Mesodermal cell (in vitro differentiated cells): ENCODE measurements at regions not wholly inside any gene's neighbourhood (a gene's known extent, or its start where the extent isn't known, plus 50 kb on each side); places are given as distances from the start of the nearest gene placed in this dataset.

Source experiments
- H3K27ac ChIP-seq: 2 replicates; pipeline ENCODE4 v1.7.0; 2013; ENCODE audit warnings: mild to moderate bottlenecking, low read depth, low read length, moderate library complexity; ENCODE audit not compliant: severe bottlenecking
- H3K36me3 ChIP-seq: 2 replicates; pipeline ENCODE4 v1.7.1; 2013; ENCODE audit warnings: mild to moderate bottlenecking, low read length, moderate library complexity; ENCODE audit not compliant: control insufficient read depth, insufficient read depth
- H3K4me1 ChIP-seq: one replicate; pipeline ENCODE4 v1.7.1; 2013; ENCODE audit warnings: mild to moderate bottlenecking, low read length; ENCODE audit not compliant: insufficient read depth, control insufficient read depth, poor library complexity, severe bottlenecking
- H3K4me3 ChIP-seq: 2 replicates; pipeline ENCODE4 v1.7.0; 2013; ENCODE audit warnings: low read length, control low read depth, mild to moderate bottlenecking; ENCODE audit not compliant: insufficient read depth, poor library complexity, severe bottlenecking; ENCODE audit errors: extremely low read depth
- H3K9me3 ChIP-seq: 2 replicates; pipeline ENCODE4 v1.7.1; 2013; ENCODE audit warnings: mild to moderate bottlenecking, low read length, moderate library complexity; ENCODE audit not compliant: control insufficient read depth
- whole genome bisulfite sequencing, 2 experiments: methylation state at CpG; one replicate each; pipeline ENCODE4 v1.1.5; 2013; ENCODE audit warnings: missing lambda C conversion rate in 2 of 2; ENCODE audit not compliant: insufficient coverage in 2 of 2; 5-methylcytosine and 5-hydroxymethylcytosine counted together

GRCh38 chr2:236735825-236736238 lies 166.2 kb downstream of the ACKR3 start:
- H3K9me3 ChIP-seq = no peaks in the 10 kb centered on the region
- H3K36me3 ChIP-seq = no peaks in the 10 kb centered on the region
- no peak overlapping the region for H3K27ac ChIP-seq
- 86 to 89% methylated on average over 5 of the region's 6 CpGs for WGBS, 2 experiments
- no peak overlapping the region for H3K4me3 ChIP-seq
- H3K4me1 ChIP-seq = no peaks in the 10 kb centered on the region

GRCh38 chr2:236738030-236738429 lies 168.4 kb downstream of the ACKR3 start:
- Histone ChIP-seq H3K4me3 (no peak overlapping the region), H3K36me3 (no peaks in the 10 kb centered on the region), H3K9me3 (no peaks in the 10 kb centered on the region), H3K4me1 (no peaks in the 10 kb centered on the region), H3K27ac (no peak overlapping the region)
- WGBS, 2 experiments = 83 to 84% methylated on average over 1 to 2 of the region's 4 CpGs

GRCh38 chr2:236738896-236739295 lies 169.3 kb downstream of the ACKR3 start:
- no peaks in the 10 kb centered on the region for H3K9me3 ChIP-seq
- H3K4me1 ChIP-seq = no peaks in the 10 kb centered on the region
- WGBS, 2 experiments = 79 to 98% methylated on average over 2 of the region's 2 CpGs
- no peak overlapping the region for H3K4me3 ChIP-seq
- H3K36me3 ChIP-seq = no peaks in the 10 kb centered on the region
- H3K27ac ChIP-seq = no peak overlapping the region

GRCh38 chr2:236739663-236740062 lies 170.0 kb downstream of the ACKR3 start:
- no peak overlapping the region for H3K4me3 ChIP-seq
- no peaks in the 10 kb centered on the region for H3K36me3 ChIP-seq
- no peak overlapping the region for H3K27ac ChIP-seq

GRCh38 chr2:236740506-236740905 lies 170.9 kb downstream of the ACKR3 start:
- H3K4me1 ChIP-seq = peaks cover 16% of the 10 kb centered on the region
- no peak overlapping the region for H3K27ac ChIP-seq
- no peak overlapping the region for H3K4me3 ChIP-seq
- H3K9me3 ChIP-seq = no peaks in the 10 kb centered on the region
- H3K36me3 ChIP-seq = no peaks in the 10 kb centered on the region
- WGBS, 2 experiments = 71 to 89% methylated on average over 3 to 5 of the region's 7 CpGs

More at GRCh38 chr2:236739663-236740062, 170.0 kb downstream of the ACKR3 start:
- H3K9me3 ChIP-seq = no peaks in the 10 kb centered on the region
- peaks cover 7% of the 10 kb centered on the region for H3K4me1 ChIP-seq

GRCh38 chr2:236743039-236743920 lies 173.7 kb downstream of the ACKR3 start:
- no peak overlapping the region for H3K4me3 ChIP-seq
- WGBS, 2 experiments = 86 to 90% methylated on average over 9 to 11 of the region's 14 CpGs
- no peaks in the 10 kb centered on the region for H3K9me3 ChIP-seq
- H3K27ac ChIP-seq = no peak overlapping the region
- H3K36me3 ChIP-seq = no peaks in the 10 kb centered on the region
- peaks cover 28% of the 10 kb centered on the region for H3K4me1 ChIP-seq

GRCh38 chr2:236743921-236744280 lies 174.3 kb downstream of the ACKR3 start:
- peaks cover 31% of the 10 kb centered on the region for H3K4me1 ChIP-seq
- 100% methylated on average over 1 of the region's 1 CpG for WGBS, 2 experiments
- no peaks in the 10 kb centered on the region for H3K36me3 ChIP-seq
- H3K27ac ChIP-seq = no peak overlapping the region
- H3K9me3 ChIP-seq = no peaks in the 10 kb centered on the region
- no peak overlapping the region for H3K4me3 ChIP-seq

GRCh38 chr2:236744281-236744705 lies 174.7 kb downstream of the ACKR3 start:
- H3K27ac ChIP-seq = no peak overlapping the region
- WGBS, 2 experiments = 87 to 100% methylated on average over 4 of the region's 6 CpGs

GRCh38 chr2:236744716-236745115 lies 175.1 kb downstream of the ACKR3 start:
- no peak overlapping the region for H3K4me3 ChIP-seq
- H3K36me3 ChIP-seq = no peaks in the 10 kb centered on the region
- H3K27ac ChIP-seq = no peak overlapping the region
- WGBS, 2 experiments = no CpG with 5 or more reads among the region's 1 CpG
- no peaks in the 10 kb centered on the region for H3K9me3 ChIP-seq
- peaks cover 31% of the 10 kb centered on the region for H3K4me1 ChIP-seq

More at GRCh38 chr2:236744281-236744705, 174.7 kb downstream of the ACKR3 start:
- H3K9me3 ChIP-seq = no peaks in the 10 kb centered on the region
- H3K4me3 ChIP-seq = no peak overlapping the region
- peaks cover 31% of the 10 kb centered on the region for H3K4me1 ChIP-seq
- no peaks in the 10 kb centered on the region for H3K36me3 ChIP-seq

- Histone ChIP-seq H3K4me3 (no peak overlapping the region), H3K27ac (no peak overlapping the region), H3K9me3 (no peaks in the 10 kb centered on the region), H3K4me1 (peaks cover 31% of the 10 kb centered on the region), H3K36me3 (no peaks in the 10 kb centered on the region)
- WGBS, 2 experiments = 47 to 55% methylated on average over 3 of the region's 5 CpGs
Observed at GRCh38 chr2:236745420-236746210, 176.0 kb downstream of the ACKR3 start.
